Psoas muscle (tissue), 7 donors: ENCODE measurements at regions not wholly inside any gene's neighbourhood (a gene's known extent, or its start where the extent isn't known, plus 50 kb on each side); places are given as distances from the start of the nearest gene placed in this dataset.

ENCODE experiments used
- ATAC-seq, 4 donors: fragments of 200-7000 bp; cut with Tn5 transposase; one replicate each; pipeline ENCODE4 v1.9.1; 2020; ENCODE audit warnings: moderate library complexity in 3 of 4, mild to moderate bottlenecking in 2 of 4
- DNase-seq, 2 donors: peaks; one replicate each; pipeline ENCODE4 v3.0.0-alpha.2; 2020
- H3K27ac ChIP-seq: fragments of 200-600 bp; one replicate; pipeline ENCODE4 v1.8.0; 2022
- H3K27me3 ChIP-seq, 3 donors: fragments of 200-600 bp in 1 of 3; one replicate each; pipeline versions ENCODE4 v1.6.1 to v1.8.0; 2013 to 2022; ENCODE audit warnings: low read length in 2 of 3, mild to moderate bottlenecking in 2 of 3, moderate library complexity in 1 of 3; ENCODE audit not compliant: insufficient read depth in 3 of 3
- H3K36me3 ChIP-seq, 2 donors: fragments of 200-600 bp in 1 of 2; one replicate each; pipeline versions ENCODE4 v1.6.1 to v1.8.0; 2013 to 2022; ENCODE audit warnings: low read depth in 1 of 2, mild to moderate bottlenecking in 1 of 2, moderate library complexity in 1 of 2; ENCODE audit not compliant: insufficient read depth in 1 of 2
- H3K4me1 ChIP-seq: fragments of 200-600 bp; one replicate; pipeline ENCODE4 v1.8.0; 2022
- H3K4me3 ChIP-seq: fragments of 200-600 bp; one replicate; pipeline ENCODE4 v1.8.0; 2022; ENCODE audit warnings: mild to moderate bottlenecking
- H3K9me3 ChIP-seq: fragments of 200-600 bp; one replicate; pipeline ENCODE4 v1.8.0; 2022
- CTCF ChIP-seq: fragments of 200-600 bp; IDR thresholded peaks from one replicate; pipeline ENCODE4 v1.8.0; 2022; ENCODE audit warnings: antibody characterized with exemption
- WGBS, 3 donors: extraction: QIAGEN DNeasy Blood & Tissue Kit; methylation state at CpG; one replicate each; pipeline versions ENCODE4 v1.1.6 to v1.1.7; 2013; 5-methylcytosine and 5-hydroxymethylcytosine counted together
- intact Hi-C, 2 donors: fragments of 100-400 bp; cut with DNase I; formaldehyde crosslinking; loops; one replicate each; pipeline versions ENCODE4 v1.11.0 to v1.14.2; 2022
- donor health status: healthy with polysubstance abuse.
- donor health status: DM: no; HTN: no; CAD: no; lungs with moderate emphysema.
- donor health status: Bipolar disorder and iron deficiency.
- donor health status: healthy.
- donor health status: DM: yes; HTN: yes; CAD: no.
- donor health status: DM: no; HTN: no; CAD: no.
- donor health status: DM: yes; HTN: yes; CAD: no.

DNA sequence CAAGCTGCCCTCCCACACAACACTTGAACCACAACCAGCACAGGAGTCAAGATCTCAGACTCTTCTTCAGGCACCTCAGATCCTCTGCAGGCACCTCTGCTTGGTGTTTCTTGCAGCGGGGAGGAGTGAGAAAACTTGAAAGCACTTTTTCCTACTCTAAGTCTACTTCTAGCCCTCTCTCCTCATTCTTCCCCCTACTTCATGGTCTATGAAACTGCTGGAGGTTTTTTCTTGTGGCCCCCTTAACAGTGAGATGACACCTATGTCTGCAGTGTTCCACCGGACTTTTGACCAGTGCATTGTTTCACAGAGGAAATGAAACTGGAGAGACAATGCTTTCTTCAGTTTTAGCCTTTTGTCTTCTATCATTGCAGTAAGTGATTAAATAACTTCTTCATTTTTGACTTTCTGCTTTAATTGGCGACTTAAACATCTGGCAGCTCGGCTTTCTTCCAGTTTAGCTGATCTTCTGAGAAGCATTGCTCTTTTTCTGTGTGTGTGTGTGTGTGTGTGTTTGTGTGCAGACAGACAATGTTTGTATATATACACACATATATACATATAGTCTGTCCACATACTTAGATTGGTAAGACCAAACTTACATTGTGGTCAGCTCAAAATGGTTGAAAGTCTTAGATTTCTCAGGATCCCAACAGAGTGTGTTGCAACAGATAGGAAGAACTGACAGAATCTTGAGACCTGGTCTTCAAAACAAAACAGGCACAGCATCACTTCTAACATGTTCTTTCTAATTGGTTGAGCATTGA is 1474.0 kb upstream of the TMEFF2 start:
- Histone ChIP-seq H3K4me3 (no peak overlapping the region), H3K27me3 (no peaks in the 10 kb centered on the region), H3K4me1 (no peaks in the 10 kb centered on the region), H3K27ac (no peak overlapping the region), H3K36me3 (no peaks in the 10 kb centered on the region), H3K9me3 (no peaks in the 10 kb centered on the region)
- WGBS, 3 donors: 76 to 80% (median 78%) methylated on average over 4 of the region's 4 CpGs
- ATAC-seq (no peak), DNase-seq (no peak)
- intact Hi-C loops: no loop called here
- TF ChIP-seq CTCF: no peak

- no peak for TF ChIP-seq CTCF
- Histone ChIP-seq H3K27ac (no peak overlapping the region), H3K36me3 (no peaks in the 10 kb centered on the region), H3K4me3 (no peak overlapping the region), H3K27me3 (no peaks in the 10 kb centered on the region), H3K4me1 (no peaks in the 10 kb centered on the region), H3K9me3 (peaks cover 7% of the 10 kb centered on the region)
- intact Hi-C loops: no loop called here
- DNase-seq (no peak), ATAC-seq (no peak)
- 83 to 97% (median 91%) methylated on average over 1 of the region's 1 CpG for WGBS, 3 donors
These were observed 1433.2 kb upstream of the TMEFF2 start for GRCh38 chr2:193627927-193628272.

- TF ChIP-seq CTCF: no peak
These were observed 1432.6 kb upstream of the TMEFF2 start for GRCh38 chr2:193627187-193627926.

DNA sequence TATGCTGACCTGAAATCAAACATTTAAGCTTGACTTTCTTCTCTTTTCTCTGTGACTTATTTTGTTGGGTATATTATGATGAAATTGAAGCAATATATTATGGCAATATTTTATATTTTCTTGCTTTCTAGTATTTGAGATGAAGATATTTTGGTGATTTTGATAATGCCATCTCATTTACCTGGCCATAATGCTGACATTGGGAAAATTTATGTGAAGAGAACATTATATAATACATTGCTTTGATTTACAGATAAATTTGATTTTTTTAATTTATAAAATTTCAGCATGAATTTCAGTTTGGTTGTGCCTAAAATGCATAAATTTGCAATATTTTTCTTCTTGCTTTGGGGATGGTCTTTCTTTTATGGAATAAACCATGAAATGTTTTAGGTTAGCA is 1413.7 kb upstream of the TMEFF2 start:
- ATAC-seq (no peak), DNase-seq (no peak)
- Histone ChIP-seq H3K4me3 (no peak overlapping the region), H3K27ac (no peak overlapping the region), H3K9me3 (no peaks in the 10 kb centered on the region), H3K4me1 (no peaks in the 10 kb centered on the region), H3K27me3 (no peaks in the 10 kb centered on the region), H3K36me3 (no peaks in the 10 kb centered on the region)
- TF ChIP-seq CTCF: no peak
- intact Hi-C loops: no loop called here

More at GRCh38 chr2:193627187-193627926, 1432.6 kb upstream of the TMEFF2 start:
- intact Hi-C loops: no loop called here
- ATAC-seq (no peak), DNase-seq (no peak)
- H3K36me3 ChIP-seq: no peaks in the 10 kb centered on the region
- WGBS, 3 donors: 58 to 82% (median 67%) methylated on average over 3 of the region's 3 CpGs
- H3K4me1 ChIP-seq: no peaks in the 10 kb centered on the region
- no peaks in the 10 kb centered on the region for H3K27me3 ChIP-seq
- H3K9me3 ChIP-seq: peaks cover 7% of the 10 kb centered on the region
- no peak overlapping the region for H3K27ac ChIP-seq
- H3K4me3 ChIP-seq: no peak overlapping the region
